ENCODE measurements at regions not wholly inside any gene's neighbourhood (a gene's known extent, or its start where the extent isn't known, plus 50 kb on each side); places are given as distances from the start of the nearest gene placed in this dataset.

DNA sequence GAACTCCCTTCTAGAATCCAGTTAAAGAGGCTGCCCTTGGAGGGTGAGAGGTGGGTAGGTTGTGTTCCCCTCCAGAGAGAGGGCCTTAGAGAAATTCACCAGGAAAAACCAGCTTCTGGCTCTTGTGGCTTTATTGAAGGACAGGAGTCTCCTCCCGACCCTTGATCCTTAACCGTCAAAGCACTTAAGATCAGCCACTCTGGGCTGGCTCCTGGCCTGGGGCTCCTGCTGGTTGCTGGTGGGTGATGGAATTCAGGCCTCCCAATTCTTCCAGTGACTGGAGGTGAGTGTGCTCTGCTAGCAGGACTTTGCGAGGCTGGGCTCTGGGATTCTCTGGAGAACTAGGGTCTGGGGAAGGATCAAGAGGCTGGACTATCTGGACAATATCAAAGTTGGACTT lies 75.6 kb upstream of the LGSN start:
- TF ChIP-seq, protein P1, sequence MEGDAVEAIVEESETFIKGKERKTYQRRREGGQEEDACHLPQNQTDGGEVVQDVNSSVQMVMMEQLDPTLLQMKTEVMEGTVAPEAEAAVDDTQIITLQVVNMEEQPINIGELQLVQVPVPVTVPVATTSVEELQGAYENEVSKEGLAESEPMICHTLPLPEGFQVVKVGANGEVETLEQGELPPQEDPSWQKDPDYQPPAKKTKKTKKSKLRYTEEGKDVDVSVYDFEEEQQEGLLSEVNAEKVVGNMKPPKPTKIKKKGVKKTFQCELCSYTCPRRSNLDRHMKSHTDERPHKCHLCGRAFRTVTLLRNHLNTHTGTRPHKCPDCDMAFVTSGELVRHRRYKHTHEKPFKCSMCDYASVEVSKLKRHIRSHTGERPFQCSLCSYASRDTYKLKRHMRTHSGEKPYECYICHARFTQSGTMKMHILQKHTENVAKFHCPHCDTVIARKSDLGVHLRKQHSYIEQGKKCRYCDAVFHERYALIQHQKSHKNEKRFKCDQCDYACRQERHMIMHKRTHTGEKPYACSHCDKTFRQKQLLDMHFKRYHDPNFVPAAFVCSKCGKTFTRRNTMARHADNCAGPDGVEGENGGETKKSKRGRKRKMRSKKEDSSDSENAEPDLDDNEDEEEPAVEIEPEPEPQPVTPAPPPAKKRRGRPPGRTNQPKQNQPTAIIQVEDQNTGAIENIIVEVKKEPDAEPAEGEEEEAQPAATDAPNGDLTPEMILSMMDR (conservative IDR thresholded peaks at IDR 0.05 in 1 of 2, IDR thresholded peaks at IDR 0.05 in 1 of 2; ENCODE audit: low read depth in 1 of 2, low read length in 2 of 2), result no peak
- TF ChIP-seq EZH2 (IDR thresholded peaks at IDR 0.05; ENCODE audit: low read length, missing control alignments), result no peak
